K562 (cell line): ENCODE measurements at regions not wholly inside any gene's neighbourhood (a gene's known extent, or its start where the extent isn't known, plus 50 kb on each side); places are given as distances from the start of the nearest gene placed in this dataset.

Experiments
- BRD9 ChIP-seq: fragments of 450-650 bp; IDR thresholded peaks from 2 replicates; pipeline ENCODE4 v1.6.1; 2018; ENCODE audit warnings: low read depth; ENCODE audit not compliant: partially characterized antibody
- EZH2 ChIP-seq: IDR thresholded peaks from 2 replicates; pipeline ENCODE4 v1.6.1; 2012; ENCODE audit warnings: low read depth, mild to moderate bottlenecking, inconsistent platforms, low read length, borderline replicate concordance
- FOXJ2 ChIP-seq: fragments of 200-800 bp; sonication (Bioruptor generic); IDR thresholded peaks from 2 replicates; pipeline ENCODE4 v1.6.1; 2016; ENCODE audit warnings: missing genetic modification characterization, missing compliant biosample characterization

DNA sequence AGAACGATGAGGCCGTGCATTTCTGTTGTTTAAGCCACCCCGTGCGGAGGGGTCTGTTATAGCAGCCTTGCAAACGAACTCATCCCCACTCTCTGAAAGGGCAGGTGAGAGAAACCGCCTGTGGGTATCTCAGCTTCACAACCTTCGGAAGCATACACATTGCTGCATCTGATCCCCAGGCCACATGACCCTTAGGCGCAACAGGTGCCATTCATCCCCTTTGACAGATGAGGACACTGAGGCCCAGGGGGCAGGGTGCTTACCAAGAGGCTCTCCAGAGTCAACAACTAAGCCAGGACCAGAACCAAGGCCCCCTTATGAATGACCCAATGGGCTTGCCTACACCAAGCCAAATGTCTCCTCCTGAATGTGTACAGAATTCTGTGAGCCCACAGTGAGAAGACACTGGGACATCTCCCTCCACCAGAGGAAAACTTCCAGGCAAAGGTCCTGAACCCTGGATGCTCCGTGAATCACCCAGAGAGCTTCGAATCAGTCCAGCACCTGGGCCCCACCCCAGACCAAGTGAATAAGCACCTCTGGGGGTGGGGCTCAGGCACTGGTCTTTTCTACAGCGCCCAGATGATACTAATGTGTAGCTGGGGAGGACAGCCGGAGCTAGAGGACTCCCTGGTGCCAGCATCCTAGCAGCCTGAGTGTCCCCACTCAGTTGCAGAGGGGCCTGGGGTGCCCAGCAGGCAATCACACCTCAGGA, 83.2 kb downstream of the BUD13 start:
- no peak for TF ChIP-seq FOXJ2 (tag)
- TF ChIP-seq EZH2 = no peak
- no peak for TF ChIP-seq BRD9
